ENCODE measurements at regions not wholly inside any gene's neighbourhood (a gene's known extent, or its start where the extent isn't known, plus 50 kb on each side); places are given as distances from the start of the nearest gene placed in this dataset.

DNA sequence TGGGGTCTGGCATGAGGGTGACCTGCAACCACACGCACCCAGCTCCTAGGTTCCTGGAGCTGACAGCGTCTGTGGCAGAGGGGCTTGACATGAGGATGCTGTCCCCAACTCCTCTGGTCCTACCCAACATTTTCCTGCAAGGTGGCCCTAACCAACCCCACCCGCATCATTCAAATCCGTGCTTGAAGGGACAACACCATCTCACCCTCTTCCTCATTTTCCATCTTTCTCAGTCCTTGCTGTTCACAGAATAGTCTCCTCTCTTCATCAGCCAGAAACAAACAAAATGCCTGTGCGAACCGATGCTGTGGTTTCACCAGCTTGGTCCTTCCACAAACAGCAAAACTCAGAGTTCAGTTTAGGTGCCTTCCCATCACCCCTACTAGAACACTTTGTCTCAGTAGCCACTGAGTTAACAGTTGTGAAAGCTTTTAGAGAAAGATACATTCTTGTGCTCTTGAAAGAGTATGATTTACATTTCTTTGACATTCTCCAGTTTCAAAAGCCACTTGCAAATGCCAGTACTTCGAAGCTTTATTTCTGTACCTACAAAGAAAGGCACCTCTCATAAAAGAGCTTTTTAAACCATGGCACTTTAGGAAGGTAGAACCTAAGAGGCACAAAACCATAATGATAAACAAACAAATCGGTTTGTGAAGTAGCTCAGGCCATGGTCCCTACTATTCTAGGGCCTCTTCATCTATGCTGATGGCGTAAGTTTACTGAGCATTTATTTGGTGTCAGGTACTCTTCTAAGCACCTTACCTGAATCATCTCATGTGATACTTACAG lies 360.1 kb downstream of the SHQ1 start:
- TF ChIP-seq, protein P1, sequence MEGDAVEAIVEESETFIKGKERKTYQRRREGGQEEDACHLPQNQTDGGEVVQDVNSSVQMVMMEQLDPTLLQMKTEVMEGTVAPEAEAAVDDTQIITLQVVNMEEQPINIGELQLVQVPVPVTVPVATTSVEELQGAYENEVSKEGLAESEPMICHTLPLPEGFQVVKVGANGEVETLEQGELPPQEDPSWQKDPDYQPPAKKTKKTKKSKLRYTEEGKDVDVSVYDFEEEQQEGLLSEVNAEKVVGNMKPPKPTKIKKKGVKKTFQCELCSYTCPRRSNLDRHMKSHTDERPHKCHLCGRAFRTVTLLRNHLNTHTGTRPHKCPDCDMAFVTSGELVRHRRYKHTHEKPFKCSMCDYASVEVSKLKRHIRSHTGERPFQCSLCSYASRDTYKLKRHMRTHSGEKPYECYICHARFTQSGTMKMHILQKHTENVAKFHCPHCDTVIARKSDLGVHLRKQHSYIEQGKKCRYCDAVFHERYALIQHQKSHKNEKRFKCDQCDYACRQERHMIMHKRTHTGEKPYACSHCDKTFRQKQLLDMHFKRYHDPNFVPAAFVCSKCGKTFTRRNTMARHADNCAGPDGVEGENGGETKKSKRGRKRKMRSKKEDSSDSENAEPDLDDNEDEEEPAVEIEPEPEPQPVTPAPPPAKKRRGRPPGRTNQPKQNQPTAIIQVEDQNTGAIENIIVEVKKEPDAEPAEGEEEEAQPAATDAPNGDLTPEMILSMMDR (IDR thresholded peaks at IDR 0.05; ENCODE audit: insufficient read depth, low read length, poor library complexity, severe bottlenecking) = no peak
- TF ChIP-seq EZH2phosphoT487 (conservative IDR thresholded peaks at IDR 0.05; ENCODE audit: low read length) = no peak

All from SU-DHL-6 (cell line).